GM18498 (cell line): ENCODE measurements at regions not wholly inside any gene's neighbourhood (a gene's known extent, or its start where the extent isn't known, plus 50 kb on each side); places are given as distances from the start of the nearest gene placed in this dataset.

Experiments
- ATAC-seq: cut with Tn5 transposase; IDR thresholded peaks from one replicate; pipeline ENCODE4 v1.9.1; 2021; ENCODE audit warnings: mild to moderate bottlenecking, moderate library complexity; ENCODE audit not compliant: unreplicated experiment

DNA sequence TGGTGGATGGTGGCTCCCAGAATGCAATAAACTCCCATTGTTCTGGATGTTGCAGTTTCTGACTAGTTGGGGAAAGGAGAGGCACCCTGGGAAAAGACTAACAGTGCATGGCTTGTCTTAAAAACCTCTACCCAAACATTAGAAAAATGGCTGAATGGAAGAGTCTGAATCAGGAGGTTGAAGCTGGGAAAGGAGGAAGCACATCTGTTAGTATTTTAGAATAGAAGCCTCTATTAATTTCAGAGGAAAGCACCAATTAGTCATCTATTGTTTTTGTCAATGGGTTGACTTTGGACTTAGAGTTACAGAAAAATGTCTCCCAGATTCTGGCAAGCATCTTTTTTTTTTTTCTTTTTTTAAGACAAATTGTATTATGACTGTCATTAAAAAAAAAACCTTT lies 56.1 kb upstream of the ELMO1 start:
- no peak for ATAC-seq

DNA sequence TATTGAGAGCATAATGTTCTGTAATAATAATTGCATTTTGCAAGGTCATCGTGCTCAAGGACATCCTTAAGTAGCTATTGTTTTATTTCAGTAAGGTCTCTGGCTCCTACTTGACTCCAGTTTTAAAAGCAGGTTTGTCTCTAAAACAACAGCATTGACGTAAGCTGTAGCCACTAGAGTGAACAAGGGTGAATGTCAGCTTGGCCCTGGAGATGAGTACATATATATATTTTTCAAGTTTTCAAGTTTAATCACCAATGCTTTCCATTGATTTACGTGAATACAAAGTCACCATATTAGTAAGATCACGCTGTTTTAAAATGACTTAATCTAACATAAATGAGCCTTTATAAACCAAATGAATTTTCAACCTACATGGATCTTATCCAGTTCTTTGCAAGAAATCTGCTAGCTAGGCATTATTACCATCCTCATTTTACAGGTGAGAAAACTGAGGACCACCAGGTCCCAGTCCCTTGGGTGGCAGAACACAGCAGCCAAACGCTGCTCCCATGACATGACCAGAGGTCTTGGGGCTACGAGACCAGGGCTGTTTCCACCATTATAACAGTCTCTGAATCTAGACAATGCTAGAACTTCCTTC lies 57.2 kb upstream of the ELMO1 start:
- no peak for ATAC-seq

DNA sequence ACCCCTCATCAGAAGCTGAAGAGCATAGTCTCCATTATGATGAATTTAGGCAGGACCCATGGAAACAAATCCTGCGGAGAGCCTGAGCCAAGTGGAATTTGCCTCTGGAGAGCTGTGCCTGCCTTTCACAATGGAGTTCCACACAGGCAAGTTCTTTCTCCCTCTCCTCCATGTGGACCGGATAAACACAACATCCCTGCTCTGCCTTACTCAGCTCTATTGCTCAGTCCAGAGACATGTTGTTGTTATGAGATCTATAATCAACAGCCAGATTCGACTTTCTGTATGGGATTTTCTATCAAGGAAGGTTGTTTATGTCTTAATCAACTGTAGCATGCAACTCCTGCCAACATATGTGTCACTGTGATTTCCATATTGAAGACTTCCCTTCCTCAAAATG lies 59.5 kb upstream of the ELMO1 start:
- ATAC-seq: no peak

DNA sequence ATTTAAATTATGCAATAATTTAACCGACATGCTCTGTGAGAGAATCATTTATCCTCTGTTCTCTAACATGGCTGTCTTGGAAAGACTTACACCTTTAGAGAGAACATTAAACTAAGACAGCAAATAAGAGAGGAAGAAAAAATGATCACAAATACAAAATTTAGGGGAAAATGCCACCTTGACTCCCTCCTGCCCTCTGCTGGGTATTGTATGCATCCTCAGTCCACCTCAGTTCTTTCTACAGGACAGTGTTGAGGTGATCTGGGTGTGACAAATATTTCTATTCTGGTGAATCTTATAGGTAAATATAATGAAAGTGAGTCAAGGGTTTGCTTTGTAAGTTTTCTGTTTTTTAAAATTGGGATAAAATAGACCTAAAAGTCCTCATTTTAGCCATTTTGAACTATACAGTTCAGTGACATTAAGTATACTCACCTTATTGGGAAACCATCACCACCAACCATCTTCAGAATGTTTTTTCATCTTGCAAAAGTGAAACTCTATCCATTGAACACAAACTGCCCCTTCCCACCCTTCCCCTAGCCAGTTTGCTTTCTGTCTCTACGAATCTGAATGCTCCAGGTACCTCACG lies 61.5 kb upstream of the ELMO1 start:
- ATAC-seq: peak; percentile 57

DNA sequence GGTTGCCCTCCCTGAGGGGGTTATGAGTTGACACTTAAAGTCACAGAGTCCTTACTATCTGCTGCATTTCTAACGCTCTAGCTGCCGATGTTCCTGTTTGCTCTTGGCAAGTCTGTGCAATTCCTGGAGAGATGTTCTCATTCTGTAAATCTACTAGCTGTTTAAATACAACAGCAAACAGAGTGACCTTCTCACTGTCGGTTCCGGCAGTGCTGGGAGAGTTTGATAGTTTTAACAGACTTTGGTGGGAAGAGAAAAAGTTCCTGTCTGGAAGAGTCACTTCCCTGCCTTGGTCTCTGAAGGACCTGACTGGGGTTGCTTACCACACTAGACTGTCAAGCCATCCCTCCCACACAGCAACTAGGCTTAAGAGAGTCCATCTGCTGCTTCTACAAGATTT lies 63.3 kb upstream of the ELMO1 start:
- ATAC-seq: no peak

DNA sequence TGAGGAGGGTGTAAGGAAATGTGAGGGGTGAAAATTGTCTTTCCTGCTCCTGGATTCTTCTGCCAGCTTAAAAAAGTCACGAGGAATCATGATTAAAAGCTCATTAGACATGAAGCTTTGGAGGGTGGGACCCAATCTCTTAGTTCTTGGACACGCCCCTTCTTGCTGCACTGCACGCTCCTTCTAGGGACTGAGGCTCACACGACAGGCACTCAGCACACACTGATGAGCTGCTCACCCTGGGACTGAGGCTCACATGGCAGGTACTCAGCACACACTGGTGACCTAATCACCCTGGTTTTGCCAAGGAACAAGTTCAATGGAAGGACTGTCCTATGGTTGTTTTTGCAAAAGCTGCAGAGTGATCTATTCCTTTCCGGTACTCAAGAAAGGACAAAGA lies 65.8 kb upstream of the ELMO1 start:
- no peak for ATAC-seq

DNA sequence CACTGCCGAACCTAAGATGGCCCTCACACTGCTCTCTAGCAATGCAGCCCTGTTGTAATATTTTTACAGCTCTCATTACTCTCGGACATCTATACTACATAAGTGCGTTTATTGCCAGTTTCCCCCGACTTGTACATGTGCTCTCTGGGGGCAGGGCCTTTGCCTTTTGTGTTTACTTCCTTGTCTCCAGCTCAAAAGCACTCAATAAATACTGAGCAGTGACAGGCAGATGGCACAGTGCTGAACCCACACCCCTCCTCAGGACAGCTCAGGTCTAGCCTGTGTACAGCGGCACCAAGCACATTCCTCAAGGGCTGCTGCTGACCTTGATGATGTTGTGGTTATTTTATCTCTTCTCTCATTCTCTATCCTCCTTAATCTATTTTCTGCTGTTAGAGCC lies 68.0 kb upstream of the ELMO1 start:
- no peak for ATAC-seq

DNA sequence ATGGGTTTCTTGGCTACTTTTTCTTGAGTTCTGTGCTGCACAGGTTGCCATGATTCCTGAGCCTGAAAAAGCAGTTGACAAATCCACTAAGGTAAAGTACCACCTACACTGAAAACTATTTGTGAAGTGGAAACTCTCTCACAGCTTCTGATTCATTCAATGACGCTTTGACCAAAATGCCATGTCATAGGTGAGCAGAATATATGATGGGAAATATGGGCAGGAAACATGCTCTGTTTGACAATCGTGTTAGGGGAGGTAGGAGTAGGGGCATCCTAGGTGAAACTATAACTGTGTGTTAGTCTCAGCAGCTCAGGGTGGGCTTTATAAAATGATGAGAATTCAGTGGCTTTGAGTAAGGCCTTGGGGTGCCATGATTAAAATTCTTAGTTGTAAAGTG lies 69.6 kb upstream of the ELMO1 start:
- no peak for ATAC-seq

DNA sequence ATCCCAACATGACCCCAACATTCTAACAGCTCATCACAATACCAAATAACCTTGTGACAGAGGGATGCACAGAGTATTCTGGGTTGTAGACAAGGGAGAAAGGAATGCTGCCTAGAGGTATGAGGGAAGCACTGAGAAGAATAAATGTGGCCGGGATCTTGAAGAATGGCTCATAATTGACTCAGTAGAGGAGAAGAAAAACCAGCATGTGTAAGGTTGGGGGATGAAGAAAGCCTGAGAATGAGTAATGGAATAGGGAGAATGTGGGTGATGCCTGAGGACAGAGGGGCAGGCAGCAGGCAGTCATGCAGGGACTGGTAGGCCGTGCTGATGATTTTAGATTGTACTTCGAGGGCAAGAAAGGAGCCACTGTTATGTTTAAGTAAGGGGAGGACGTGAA lies 75.4 kb upstream of the ELMO1 start:
- no peak for ATAC-seq

DNA sequence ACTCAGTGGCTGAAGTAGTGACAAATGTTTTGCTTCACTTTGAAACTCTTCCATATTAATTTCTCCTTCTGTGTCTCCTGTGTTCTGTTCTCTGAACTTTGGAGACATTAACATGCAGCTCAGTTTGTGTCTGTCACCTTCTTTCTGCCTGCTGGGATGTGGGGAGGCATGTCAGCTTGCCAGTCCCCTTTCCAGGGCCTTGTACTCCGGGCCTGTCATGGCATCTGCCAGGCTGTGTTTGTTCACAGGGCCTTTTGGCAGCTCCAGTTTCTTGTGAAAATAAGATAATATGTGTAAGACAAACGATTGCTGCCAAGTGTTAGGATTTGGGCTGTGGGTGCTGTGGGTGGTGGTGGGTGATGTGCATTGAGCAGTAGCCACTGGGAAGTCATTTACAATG lies 76.1 kb upstream of the ELMO1 start:
- ATAC-seq: no peak

DNA sequence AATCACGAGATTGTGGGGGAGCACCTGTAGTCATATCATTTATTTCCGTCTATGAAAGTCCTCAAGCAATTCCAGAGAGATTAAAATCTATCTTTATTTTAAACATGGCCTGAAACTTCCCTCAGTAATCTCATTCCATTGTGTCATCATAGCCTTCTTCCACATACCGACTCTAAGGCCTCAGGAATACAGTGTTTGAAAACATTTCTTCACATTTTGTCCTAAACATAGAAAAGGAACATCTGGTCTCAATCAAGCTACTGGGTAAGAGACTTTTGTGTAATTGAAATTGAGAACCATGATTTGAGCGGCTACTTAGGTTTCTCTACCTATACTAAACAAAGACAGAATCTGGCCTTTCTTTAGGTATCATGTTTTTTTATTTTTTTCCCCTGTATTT lies 78.0 kb upstream of the ELMO1 start:
- no peak for ATAC-seq

DNA sequence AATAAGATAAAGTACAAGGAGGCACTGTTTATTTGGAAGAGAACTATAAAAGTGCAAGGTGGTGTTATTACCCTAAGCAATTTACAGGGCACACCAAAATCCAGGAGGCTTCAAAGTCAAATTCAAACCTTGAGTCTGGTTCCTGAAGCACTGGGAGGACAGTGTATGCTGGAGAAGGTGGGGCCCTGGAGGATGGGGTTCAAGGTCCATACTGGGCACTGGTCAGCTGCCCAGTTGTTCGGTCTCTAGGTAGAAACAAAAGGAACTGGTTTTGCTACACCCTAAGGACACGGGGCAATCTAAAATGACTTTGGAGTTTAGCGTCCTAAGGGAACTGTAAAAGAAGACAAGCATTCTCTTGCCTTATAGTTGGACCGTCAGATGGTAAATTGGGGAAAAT lies 78.4 kb upstream of the ELMO1 start:
- ATAC-seq: no peak

DNA sequence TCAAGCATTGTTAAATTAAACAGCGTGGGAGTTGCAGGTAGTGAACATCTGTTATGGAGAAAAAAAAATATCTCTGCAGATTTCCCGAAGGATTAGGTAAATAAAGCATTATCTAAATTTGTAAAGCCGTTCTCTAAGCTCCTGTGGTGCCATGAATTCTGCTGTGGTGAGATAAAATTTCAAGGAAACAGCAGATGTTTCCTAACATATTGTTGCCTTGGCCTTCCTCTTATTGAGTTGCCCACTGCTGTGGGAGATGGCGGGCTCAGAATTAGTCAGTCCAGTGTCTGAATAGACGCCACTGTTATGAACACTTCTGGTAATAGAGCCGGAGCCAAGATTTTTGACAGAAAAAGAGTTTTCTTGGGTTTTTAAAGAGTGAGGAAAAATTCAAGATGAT lies 82.6 kb upstream of the ELMO1 start:
- ATAC-seq: no peak

DNA sequence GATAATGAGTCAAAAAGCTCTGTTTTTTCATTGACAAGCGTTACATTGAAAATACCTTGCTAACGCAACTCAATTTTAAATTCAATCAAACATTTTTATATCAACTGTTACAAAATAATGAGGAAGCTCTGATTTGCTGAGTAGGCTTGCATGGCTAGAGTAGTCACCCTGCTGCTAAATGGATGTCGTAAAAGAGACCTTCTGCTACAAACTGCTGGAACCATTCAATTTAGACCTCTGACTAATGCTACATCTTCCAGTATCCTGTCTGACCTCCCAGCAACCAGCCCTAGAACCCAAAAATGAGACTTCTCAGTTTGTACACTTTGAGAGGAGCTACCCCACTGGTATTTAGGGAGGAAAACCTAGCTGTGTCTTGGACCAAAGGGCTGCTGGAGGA lies 84.0 kb upstream of the ELMO1 start:
- no peak for ATAC-seq

DNA sequence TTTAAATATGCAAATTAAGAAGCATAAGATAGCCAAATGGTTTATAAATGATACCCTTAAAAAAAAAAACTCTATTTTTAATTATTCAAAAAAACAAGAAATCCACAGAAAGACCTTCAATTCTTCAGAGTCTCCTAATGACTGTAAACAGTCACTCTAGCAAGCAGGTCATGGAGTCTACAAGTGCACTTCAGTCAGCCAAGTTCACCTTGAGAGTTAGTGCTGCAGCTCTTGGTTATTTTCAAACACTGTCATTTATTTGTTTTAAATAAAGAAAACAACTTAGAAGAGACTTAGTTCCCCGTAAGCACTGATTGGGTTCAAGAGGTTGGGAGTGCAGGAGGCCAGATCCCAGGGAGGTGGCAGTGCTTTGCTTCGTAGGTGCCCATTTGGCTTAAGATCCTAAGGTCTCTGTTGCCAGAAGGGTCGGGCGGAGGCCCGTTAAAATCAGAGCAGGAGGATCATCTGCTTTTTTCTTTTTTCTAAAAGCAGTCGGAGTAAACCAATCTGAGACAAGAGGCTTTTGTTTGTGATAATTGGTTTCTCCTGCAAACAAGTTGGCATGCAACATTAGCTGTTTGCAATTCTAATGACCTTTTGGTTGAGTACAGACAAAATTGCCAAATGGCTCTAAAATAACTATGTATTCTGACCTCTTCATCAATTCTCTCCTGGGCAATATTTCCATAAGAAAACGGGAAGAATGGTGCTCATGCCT lies 86.4 kb upstream of the ELMO1 start:
- no peak for ATAC-seq

DNA sequence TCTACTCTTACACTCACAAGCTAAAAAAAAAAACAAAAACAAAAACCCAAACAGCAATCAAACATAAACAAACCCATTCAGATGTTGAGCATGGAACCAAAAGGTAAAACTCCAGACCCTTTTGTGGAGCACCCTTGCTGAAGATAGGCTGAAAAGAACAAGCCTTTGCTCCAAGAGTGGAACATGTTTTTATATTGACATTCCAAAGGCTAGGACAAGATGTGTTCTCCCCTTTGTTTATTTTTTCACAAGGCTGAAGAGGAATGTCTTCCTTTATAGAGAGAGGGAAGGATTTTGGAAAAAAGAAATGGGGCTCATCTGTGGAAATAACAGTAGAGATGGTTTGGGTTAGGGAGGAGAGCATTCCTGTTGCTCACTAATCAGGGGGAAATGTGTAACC lies 87.2 kb upstream of the ELMO1 start:
- no peak for ATAC-seq

DNA sequence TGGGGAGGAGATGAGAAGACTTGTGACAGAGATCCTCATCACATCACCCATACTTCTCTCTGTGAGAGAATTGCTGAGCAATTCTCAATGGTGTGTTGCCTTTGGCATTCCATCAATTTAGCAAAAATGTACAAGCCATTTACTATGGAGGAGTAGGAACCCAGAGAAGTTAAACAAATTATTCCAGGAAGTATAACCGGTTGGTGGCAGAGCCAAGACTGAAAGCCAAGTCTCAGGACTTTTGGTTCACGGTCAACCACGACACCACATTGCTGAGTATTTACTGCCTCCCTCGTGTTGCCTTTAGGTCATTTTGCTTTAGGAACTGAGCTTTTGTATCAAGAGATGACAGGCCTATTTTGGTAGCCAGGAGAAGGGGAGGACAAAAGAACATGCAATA lies 88.0 kb upstream of the ELMO1 start:
- no peak for ATAC-seq

DNA sequence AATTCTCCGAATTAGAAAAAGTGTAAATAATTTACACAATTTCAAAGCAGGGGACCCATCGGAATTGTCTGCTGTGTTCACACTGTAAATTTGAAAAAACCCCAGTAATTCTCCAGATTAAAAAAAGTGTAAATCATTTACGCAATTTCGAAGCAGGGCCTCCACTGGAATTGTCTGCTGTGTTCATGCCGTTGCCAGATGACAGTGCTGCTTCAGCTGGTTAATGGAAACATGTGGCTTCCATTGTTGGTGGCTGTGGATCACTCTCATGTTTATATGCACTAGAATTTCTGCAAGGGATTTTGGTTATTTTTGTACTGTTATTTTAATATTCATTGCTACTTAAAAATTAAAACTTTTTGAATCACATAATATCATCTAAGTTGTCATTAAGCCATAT lies 88.8 kb upstream of the ELMO1 start:
- no peak for ATAC-seq

DNA sequence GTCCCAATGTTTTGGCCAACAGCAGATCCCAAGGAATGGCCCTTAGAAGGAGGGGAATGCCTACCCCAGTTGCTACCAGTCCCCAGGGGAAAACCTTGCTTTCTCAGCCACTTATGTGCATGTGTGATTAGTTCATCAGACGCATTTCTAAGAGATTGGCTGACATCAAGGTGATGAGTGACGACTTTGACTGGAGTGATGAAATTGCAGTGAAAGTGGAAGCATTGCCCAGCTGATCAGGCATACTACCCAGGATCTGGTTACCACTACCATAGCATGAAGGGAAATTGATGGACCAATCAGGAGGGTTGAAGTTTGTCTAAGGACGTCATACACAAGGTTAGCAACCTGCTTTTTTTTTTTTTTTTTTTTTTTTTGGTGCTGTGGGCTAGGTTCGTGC lies 90.3 kb upstream of the ELMO1 start:
- no peak for ATAC-seq

DNA sequence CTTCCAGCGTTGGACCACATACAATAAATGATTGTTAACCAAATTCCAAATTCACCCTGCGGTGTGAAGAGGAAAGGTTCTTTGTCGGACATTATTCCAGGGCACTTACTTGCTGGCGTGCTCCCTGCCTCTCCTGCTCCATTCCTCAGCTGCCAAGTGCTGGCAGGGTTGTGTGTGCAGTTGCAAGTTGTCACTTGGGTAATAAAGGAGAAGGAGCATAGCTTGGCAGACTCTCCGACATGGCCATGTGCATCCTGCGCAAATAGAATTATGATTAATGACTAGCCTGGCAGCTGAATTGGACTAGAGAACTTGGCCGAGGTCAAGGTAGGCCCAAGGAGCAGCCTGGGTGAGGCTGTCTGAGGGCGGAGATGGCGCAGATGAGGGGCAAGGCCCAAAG lies 92.3 kb upstream of the ELMO1 start:
- ATAC-seq: no peak

DNA sequence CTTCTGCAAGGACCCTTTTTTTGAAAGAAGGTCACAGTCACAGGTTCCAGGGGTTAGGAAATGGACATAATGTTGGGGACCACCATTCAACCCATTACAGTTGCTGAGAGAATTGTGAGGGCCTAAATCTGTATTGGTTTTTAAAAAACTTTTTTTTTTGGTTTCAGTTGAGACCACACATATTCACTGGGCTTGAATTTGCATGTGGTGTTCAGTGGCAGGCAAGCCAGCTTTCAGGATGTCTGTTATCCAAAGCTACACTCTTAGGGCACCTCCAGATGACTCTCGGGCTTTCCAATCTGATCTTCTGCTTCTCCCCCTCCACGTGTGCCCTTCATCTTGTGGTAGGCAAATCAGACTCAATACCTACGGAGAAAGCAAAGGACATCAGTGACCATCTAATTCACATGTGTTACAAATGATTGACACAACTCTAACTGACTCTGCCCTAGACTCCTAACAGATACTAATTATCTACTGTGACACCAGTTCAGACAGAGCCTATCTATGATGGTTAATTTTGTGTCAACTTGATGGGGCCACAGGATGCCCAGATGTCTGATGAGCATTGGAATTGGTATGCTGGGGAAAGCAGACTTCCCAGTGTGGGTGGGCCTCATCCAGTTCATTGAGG lies 93.3 kb upstream of the ELMO1 start:
- ATAC-seq: peak; percentile 96
